Naive thymus-derived CD4-positive, alpha-beta T cell (primary cell): ENCODE measurements at regions not wholly inside any gene's neighbourhood (a gene's known extent, or its start where the extent isn't known, plus 50 kb on each side); places are given as distances from the start of the nearest gene placed in this dataset.
A peak's percentile ranks its signal among the peaks of the same experiment; 100 is the strongest.

Experiments
- ATAC-seq: fragments of 150-1000 bp; cut with Tn5 transposase; 2 replicates; pipeline ENCODE4 v1.10.0; 2021; ENCODE audit warnings: mild to moderate bottlenecking, moderate library complexity
- CTCF ChIA-PET: fragments of 350-600 bp; sonication (Branson Sonifier 250); formaldehyde crosslinking; loops from one replicate; lab custom pipeline; 2021; ENCODE audit warnings: antibody characterized with exemption; lab: Charles Lee
- POLR2A ChIA-PET: fragments of 350-600 bp; sonication (Branson Sonifier 250); formaldehyde crosslinking; loops from one replicate; lab custom pipeline; 2021; ENCODE audit warnings: antibody characterized with exemption, inconsistent platforms; lab: Charles Lee
- DNase-seq, 9 donors: peaks; one replicate each; pipeline versions ENCODE4 v3.0.0 to v3.0.0-alpha.2; 2020 to 2022; ENCODE audit warnings: mixed read lengths in 1 of 9
- H3K27ac ChIP-seq: one replicate; pipeline ENCODE4 v1.7.0; 2013; ENCODE audit warnings: mild to moderate bottlenecking, low read depth, low read length, moderate library complexity
- H3K27me3 ChIP-seq, 2 donors: one replicate each; pipeline ENCODE4 v1.7.0; 2013; ENCODE audit warnings: low read length in 2 of 2, mild to moderate bottlenecking in 2 of 2, moderate library complexity in 2 of 2; ENCODE audit not compliant: control insufficient read depth in 2 of 2, insufficient read depth in 2 of 2
- H3K36me3 ChIP-seq, 3 experiments: 1 replicate in 2 of 3; 2 replicates in 1 of 3; pipeline ENCODE4 v1.7.0; 2013; ENCODE audit warnings: low read length in 3 of 3, mild to moderate bottlenecking in 3 of 3, moderate library complexity in 1 of 3; ENCODE audit not compliant: insufficient read depth in 3 of 3, control insufficient read depth in 2 of 3
- H3K4me1 ChIP-seq, 2 donors: one replicate each; pipeline ENCODE4 v1.7.0; 2013; ENCODE audit warnings: low read length in 2 of 2, mild to moderate bottlenecking in 2 of 2, moderate library complexity in 1 of 2; ENCODE audit not compliant: control insufficient read depth in 2 of 2, insufficient read depth in 2 of 2
- H3K4me3 ChIP-seq: 2 replicates; pipeline ENCODE4 v1.7.0; 2013; ENCODE audit warnings: mild to moderate bottlenecking, low read length
- H3K9me3 ChIP-seq, 3 experiments: 1 replicate in 2 of 3; 2 replicates in 1 of 3; pipeline ENCODE4 v1.7.0; 2013; ENCODE audit warnings: low read length in 3 of 3; ENCODE audit not compliant: control insufficient read depth in 2 of 3
- H3K27ac Mint-ChIP-seq, 9 donors: one replicate each; pipeline ENCODE4 v1.8.0; 2020 to 2022; ENCODE audit warnings: mixed read lengths in 9 of 9, mild to moderate bottlenecking in 8 of 9, moderate library complexity in 5 of 9, inconsistent platforms in 2 of 9
- H3K27me3 Mint-ChIP-seq, 5 donors: one replicate each; pipeline ENCODE4 v1.8.0; 2021 to 2022; ENCODE audit warnings: mixed read lengths in 5 of 5, mild to moderate bottlenecking in 1 of 5
- H3K36me3 Mint-ChIP-seq, 5 donors: one replicate each; pipeline ENCODE4 v1.8.0; 2020 to 2022; ENCODE audit warnings: mixed read lengths in 5 of 5, mild to moderate bottlenecking in 3 of 5, inconsistent platforms in 1 of 5
- H3K4me1 Mint-ChIP-seq, 7 donors: one replicate each; pipeline ENCODE4 v1.8.0; 2020 to 2022; ENCODE audit warnings: mixed read lengths in 7 of 7, mild to moderate bottlenecking in 3 of 7, inconsistent platforms in 1 of 7
- H3K4me3 Mint-ChIP-seq, 10 donors: one replicate each; pipeline ENCODE4 v1.8.0; 2020 to 2022; ENCODE audit warnings: mild to moderate bottlenecking in 10 of 10, mixed read lengths in 10 of 10, moderate library complexity in 6 of 10, inconsistent platforms in 2 of 10
- H3K9me3 Mint-ChIP-seq, 11 donors: one replicate each; pipeline ENCODE4 v1.8.0; 2020 to 2022; ENCODE audit warnings: mixed read lengths in 11 of 11, mild to moderate bottlenecking in 4 of 11, inconsistent platforms in 1 of 11, moderate library complexity in 1 of 11
- intact Hi-C, 2 donors: fragments of 100-400 bp; cut with micrococcal nuclease; formaldehyde crosslinking; loops; one replicate each; pipeline ENCODE4 v1.15.1; 2023

DNA sequence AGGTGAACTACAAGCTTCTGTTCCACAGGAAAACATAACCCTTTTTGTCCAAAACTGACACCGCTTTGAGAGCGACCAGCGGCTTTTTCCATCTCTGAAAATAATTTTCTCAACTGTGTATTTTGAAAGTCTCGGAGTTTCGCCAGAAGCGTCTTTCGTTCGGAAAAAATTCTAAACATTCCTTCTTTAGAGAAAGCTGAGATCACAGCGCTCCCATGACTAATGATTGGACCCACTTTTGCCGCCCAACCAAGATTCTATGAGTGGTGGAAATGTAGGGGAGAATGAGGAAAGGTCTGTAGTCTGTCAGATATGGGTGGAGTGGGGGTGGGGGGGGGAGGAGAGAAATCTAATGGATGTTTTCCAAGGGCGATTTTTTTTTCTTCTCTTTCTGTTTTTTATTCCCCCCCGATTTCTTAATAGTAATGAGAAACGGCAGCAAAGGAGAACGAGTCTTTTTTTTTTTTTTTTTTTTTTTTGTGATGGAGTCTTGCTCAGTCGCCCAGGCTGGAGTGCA, 189.3 kb downstream of the TRIM27 start:
- ChIA-PET CTCF (no interaction called here), POLR2A (no interaction called here)
- no peaks in the 10 kb centered on the region for H3K4me1 ChIP-seq
- H3K9me3 ChIP-seq, result peaks cover 0 to 20% (median 4%) of the 10 kb centered on the region in 3 experiments
- H3K36me3 ChIP-seq, result no peaks in the 10 kb centered on the region
- Mint-ChIP-seq H3K4me1 (peaks cover 2 to 20% (median 7%) of the 10 kb centered on the region in 7 donors), H3K4me3 (no peak overlapping the region), H3K9me3 (peaks cover 18 to 95% (median 58%) of the 10 kb centered on the region in 11 donors), H3K27me3 (peaks cover 88 to 95% (median 92%) of the 10 kb centered on the region in 5 donors), H3K36me3 (peaks cover 0 to 39% (median 13%) of the 10 kb centered on the region in 5 donors), H3K27ac (peak overlapping the region in 2 of 9 donors; percentile 14 to 33)
- intact Hi-C loops, result loop anchor here in 1 of 2 donors (10.0 kb wide), 3 partner anchors 100 to 1180 kb away; no protein-coding TSS in a partner anchor
- H3K4me3 ChIP-seq, result no peak overlapping the region
- no peak overlapping the region for H3K27ac ChIP-seq
- peaks cover 35 to 69% of the 10 kb centered on the region in 2 donors for H3K27me3 ChIP-seq
- DNase-seq, result no peak
- no peak for ATAC-seq

DNA sequence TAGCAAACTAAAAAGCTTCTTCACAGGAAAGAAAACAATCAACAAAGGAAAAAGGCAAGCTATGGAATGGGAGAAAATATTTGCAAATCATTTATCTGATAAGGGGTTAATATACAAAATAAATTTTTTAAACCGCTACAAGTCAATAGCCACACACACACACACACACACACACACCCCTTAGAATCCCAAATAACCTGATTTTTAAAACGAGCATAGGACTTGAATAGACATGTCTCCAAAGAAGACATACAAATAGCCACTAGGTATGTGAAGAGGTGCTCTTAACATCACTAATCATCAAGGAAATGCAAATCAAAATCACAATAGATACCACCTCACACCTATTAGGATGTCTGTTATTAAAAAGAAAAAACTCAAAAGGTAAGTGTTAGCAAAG, 187.7 kb downstream of the TRIM27 start:
- Mint-ChIP-seq H3K27me3 (peaks cover 76 to 81% (median 80%) of the 10 kb centered on the region in 5 donors), H3K4me3 (no peak overlapping the region), H3K36me3 (peaks cover 0 to 34% (median 13%) of the 10 kb centered on the region in 5 donors), H3K4me1 (peaks cover 0 to 12% (median 2%) of the 10 kb centered on the region in 7 donors), H3K9me3 (peaks cover 17 to 82% (median 52%) of the 10 kb centered on the region in 11 donors), H3K27ac (peak overlapping the region in 3 of 9 donors; percentile 25 to 60 (median 49))
- peaks cover 0 to 11% (median 4%) of the 10 kb centered on the region in 3 experiments for H3K9me3 ChIP-seq
- DNase-seq, result no peak
- intact Hi-C loops, result loop anchor here in 1 of 2 donors (2.0 to 10.0 kb wide), 5 partner anchors 37 to 1181 kb away; no protein-coding TSS in a partner anchor
- POLR2A ChIA-PET, result no interaction called here
- no peaks in the 10 kb centered on the region for H3K36me3 ChIP-seq
- no peak overlapping the region for H3K4me3 ChIP-seq
- peaks cover 30 to 68% of the 10 kb centered on the region in 2 donors for H3K27me3 ChIP-seq
- no peaks in the 10 kb centered on the region for H3K4me1 ChIP-seq
- CTCF ChIA-PET, result no interaction called here
- H3K27ac ChIP-seq, result no peak overlapping the region
- no peak for ATAC-seq

DNA sequence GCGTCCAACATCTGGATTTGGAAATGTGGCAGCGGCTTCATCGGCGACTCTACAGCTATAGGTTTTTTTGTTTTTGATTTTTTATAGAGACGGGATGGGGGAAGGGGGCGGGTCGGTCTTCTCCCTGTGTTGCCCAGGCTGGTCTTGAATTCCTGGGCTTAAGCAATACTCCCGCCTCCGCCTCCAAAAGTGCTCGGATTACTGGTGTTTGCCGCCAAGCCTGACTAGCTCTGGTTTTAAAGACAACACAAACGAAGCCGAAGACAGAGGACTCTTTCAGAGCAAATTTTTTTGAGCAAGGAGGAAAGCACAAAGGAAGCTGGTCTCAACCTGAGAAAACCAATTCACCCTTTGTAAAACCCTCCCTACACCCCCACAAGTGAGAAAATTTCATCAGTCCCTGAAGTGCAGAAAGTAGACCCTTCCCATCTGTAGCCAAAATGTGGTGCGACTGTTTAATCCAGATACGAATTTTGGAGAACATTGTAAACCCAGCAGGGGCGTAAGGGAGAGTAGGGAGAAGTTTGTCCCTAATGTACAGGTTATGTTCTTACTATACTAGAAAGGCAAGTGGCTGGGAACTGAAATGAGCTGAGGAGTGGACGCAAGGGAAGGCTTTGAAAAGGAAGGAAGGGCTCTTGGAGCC, 185.9 kb downstream of the TRIM27 start:
- Mint-ChIP-seq H3K27ac (peak overlapping the region in 4 of 9 donors; percentile 48 to 82 (median 64)), H3K36me3 (peaks cover 0 to 27% (median 12%) of the 10 kb centered on the region in 5 donors), H3K27me3 (peaks cover 70 to 77% (median 75%) of the 10 kb centered on the region in 5 donors), H3K4me3 (peak overlapping the region in 6 of 10 donors; percentile 12 to 65 (median 24)), H3K4me1 (peaks cover 0 to 12% (median 2%) of the 10 kb centered on the region in 7 donors), H3K9me3 (peaks cover 17 to 77% (median 45%) of the 10 kb centered on the region in 11 donors)
- Histone ChIP-seq H3K4me3 (no peak overlapping the region), H3K27me3 (peaks cover 37 to 72% of the 10 kb centered on the region in 2 donors), H3K36me3 (no peaks in the 10 kb centered on the region), H3K9me3 (peaks cover 0 to 11% (median 4%) of the 10 kb centered on the region in 3 experiments), H3K4me1 (no peaks in the 10 kb centered on the region), H3K27ac (no peak overlapping the region)
- intact Hi-C loops, result loop anchor here in 1 of 2 donors (2.0 to 10.0 kb wide), 6 partner anchors 35 to 1183 kb away; no protein-coding TSS in a partner anchor
- CTCF ChIA-PET, result no interaction called here
- no peak for DNase-seq
- ATAC-seq, result no peak
- POLR2A ChIA-PET, result no interaction called here

DNA sequence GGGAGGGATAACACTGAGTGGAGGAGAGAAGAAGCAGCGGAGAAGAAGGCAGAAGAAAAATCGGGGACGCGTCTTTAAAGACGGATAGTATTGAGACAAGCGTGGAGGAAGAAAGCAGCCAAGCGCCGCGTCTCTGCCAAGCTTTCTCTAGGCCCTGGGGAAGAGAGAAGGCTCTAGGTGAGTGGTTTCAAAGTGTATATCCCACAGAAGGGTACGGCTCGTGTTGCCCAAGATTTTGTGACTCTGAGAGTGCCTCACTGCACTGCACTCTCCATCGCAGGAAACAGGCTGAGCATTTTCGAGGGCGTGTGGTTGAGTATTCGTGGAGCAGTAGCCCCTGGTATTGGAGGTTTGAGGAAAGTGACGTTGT, 185.4 kb downstream of the TRIM27 start:
- Mint-ChIP-seq H3K36me3 (peaks cover 0 to 23% (median 15%) of the 10 kb centered on the region in 5 donors), H3K9me3 (peaks cover 17 to 77% (median 40%) of the 10 kb centered on the region in 11 donors), H3K4me1 (peaks cover 0 to 11% (median 2%) of the 10 kb centered on the region in 7 donors), H3K4me3 (peak overlapping the region in 6 of 10 donors; percentile 3 to 62 (median 22)), H3K27ac (peak overlapping the region in 5 of 9 donors; percentile 3 to 82 (median 54)), H3K27me3 (peaks cover 70 to 77% (median 75%) of the 10 kb centered on the region in 5 donors)
- CTCF ChIA-PET, result no interaction called here
- POLR2A ChIA-PET, result no interaction called here
- H3K4me1 ChIP-seq, result no peaks in the 10 kb centered on the region
- DNase-seq (no peak), ATAC-seq (no peak)
- peaks cover 0 to 11% (median 4%) of the 10 kb centered on the region in 3 experiments for H3K9me3 ChIP-seq
- H3K4me3 ChIP-seq, result no peak overlapping the region
- intact Hi-C loops, result loop anchor here in 1 of 2 donors (2.0 to 10.0 kb wide), 5 partner anchors 41 to 1184 kb away; no protein-coding TSS in a partner anchor
- H3K36me3 ChIP-seq, result no peaks in the 10 kb centered on the region
- H3K27ac ChIP-seq, result no peak overlapping the region
- peaks cover 37 to 70% of the 10 kb centered on the region in 2 donors for H3K27me3 ChIP-seq

DNA sequence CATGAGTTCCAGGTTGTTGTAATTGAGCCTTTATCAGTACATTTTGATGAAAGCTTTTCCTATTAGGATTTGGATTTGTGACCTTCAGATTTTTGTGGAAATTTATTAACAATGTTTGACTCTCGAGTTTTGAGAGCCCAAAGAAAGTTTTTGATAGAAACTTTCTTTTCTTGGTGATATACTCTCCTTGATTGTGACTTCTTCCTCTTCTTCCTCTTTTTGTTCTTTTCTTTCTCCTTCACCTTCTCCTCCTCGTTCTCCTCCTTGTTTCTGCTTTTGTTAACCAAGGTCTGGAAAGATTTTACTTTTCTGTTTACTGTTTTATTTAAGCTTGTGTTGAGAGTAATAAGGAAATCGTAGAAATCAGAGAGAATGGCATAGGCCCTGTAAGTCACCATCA, 182.4 kb downstream of the TRIM27 start:
- Histone ChIP-seq H3K27me3 (peaks cover 25 to 46% of the 10 kb centered on the region in 2 donors), H3K4me1 (no peaks in the 10 kb centered on the region), H3K4me3 (no peak overlapping the region), H3K36me3 (no peaks in the 10 kb centered on the region), H3K27ac (no peak overlapping the region), H3K9me3 (peaks cover 0 to 11% (median 4%) of the 10 kb centered on the region in 3 experiments)
- CTCF ChIA-PET, result no interaction called here
- ATAC-seq, result no peak
- Mint-ChIP-seq H3K27me3 (peaks cover 59 to 76% (median 72%) of the 10 kb centered on the region in 5 donors), H3K4me1 (peaks cover 0 to 7% (median 0%) of the 10 kb centered on the region in 7 donors), H3K36me3 (peaks cover under 1 to 18% (median 10%) of the 10 kb centered on the region in 5 donors), H3K4me3 (no peak overlapping the region), H3K27ac (no peak overlapping the region), H3K9me3 (peaks cover 11 to 64% (median 33%) of the 10 kb centered on the region in 11 donors)
- DNase-seq, result no peak
- POLR2A ChIA-PET, result interaction anchor here (0.6 to 0.8 kb wide), 2 partner anchors 12 to 322 kb away, joined by 3 to 4 read pairs; no protein-coding TSS in a partner anchor
- intact Hi-C loops, result no loop called here

DNA sequence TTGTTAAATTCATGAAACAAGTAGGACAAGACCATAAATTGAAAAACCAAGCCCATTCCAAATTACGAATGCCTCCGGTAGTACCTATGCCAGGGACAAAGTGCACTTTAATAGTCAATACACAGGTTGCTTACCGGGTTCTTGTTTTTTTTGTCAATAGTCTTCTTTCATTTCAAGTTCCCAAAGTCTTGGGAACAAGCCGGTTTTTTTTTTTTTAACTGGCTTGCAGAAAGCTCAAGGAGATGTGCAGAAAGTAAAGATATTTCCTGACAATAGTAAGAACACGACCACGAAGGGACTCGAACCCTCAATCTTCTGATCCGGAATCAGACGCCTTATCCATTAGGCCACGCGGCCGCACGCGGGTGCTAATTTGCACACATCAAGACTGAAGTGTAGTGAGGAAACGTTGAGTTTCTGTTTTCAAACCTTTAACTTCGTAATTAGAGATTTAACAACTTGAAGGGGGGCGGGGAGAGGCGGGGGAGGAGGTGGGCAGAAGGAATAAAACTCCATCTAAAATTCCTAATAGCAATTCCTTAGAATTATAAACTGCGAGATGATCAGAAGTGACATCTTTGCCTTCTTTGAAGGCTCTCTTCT, 181.0 kb downstream of the TRIM27 start:
- intact Hi-C loops, result no loop called here
- Histone ChIP-seq H3K36me3 (no peaks in the 10 kb centered on the region), H3K27me3 (peaks cover 15 to 32% of the 10 kb centered on the region in 2 donors), H3K27ac (no peak overlapping the region), H3K9me3 (peaks cover 0 to 18% (median 4%) of the 10 kb centered on the region in 3 experiments), H3K4me1 (no peaks in the 10 kb centered on the region), H3K4me3 (no peak overlapping the region)
- peaks cover 14 to 63% (median 26%) of the 10 kb centered on the region in 11 donors for H3K9me3 Mint-ChIP-seq
- peaks cover 0 to 7% (median 0%) of the 10 kb centered on the region in 7 donors for H3K4me1 Mint-ChIP-seq
- peaks cover 56 to 77% (median 72%) of the 10 kb centered on the region in 5 donors for H3K27me3 Mint-ChIP-seq
- H3K36me3 Mint-ChIP-seq, result peaks cover 3 to 13% (median 9%) of the 10 kb centered on the region in 5 donors
- CTCF ChIA-PET, result no interaction called here
- POLR2A ChIA-PET, result no interaction called here
- no peak overlapping the region for H3K4me3 Mint-ChIP-seq
- peak overlapping the region in 1 of 9 donors; percentile 18 for H3K27ac Mint-ChIP-seq
- DNase-seq (no peak), ATAC-seq (no peak)
